ENCODE measurements at regions not wholly inside any gene's neighbourhood (a gene's known extent, or its start where the extent isn't known, plus 50 kb on each side); places are given as distances from the start of the nearest gene placed in this dataset.

DNA sequence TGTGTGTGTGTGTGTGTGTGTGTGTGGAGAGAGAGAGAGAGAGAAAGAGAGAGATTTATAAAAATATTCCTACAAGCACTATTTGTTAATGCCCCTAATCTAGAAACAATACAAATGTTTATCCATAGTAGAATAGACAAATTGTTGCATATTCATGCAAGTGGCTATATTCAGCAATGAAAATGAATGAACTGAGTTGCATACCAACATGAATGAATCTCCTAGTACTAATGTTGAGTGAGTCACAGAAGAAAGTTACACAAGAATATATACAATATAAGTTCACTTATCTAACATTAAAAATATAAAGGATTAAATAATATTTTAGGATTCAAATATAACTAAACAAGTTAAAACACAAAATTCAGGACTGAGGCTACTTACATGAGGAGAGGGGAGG lies 456.8 kb upstream of the AMOT start:
- TF ChIP-seq, protein P1, sequence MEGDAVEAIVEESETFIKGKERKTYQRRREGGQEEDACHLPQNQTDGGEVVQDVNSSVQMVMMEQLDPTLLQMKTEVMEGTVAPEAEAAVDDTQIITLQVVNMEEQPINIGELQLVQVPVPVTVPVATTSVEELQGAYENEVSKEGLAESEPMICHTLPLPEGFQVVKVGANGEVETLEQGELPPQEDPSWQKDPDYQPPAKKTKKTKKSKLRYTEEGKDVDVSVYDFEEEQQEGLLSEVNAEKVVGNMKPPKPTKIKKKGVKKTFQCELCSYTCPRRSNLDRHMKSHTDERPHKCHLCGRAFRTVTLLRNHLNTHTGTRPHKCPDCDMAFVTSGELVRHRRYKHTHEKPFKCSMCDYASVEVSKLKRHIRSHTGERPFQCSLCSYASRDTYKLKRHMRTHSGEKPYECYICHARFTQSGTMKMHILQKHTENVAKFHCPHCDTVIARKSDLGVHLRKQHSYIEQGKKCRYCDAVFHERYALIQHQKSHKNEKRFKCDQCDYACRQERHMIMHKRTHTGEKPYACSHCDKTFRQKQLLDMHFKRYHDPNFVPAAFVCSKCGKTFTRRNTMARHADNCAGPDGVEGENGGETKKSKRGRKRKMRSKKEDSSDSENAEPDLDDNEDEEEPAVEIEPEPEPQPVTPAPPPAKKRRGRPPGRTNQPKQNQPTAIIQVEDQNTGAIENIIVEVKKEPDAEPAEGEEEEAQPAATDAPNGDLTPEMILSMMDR (IDR thresholded peaks at IDR 0.05): no peak

DNA sequence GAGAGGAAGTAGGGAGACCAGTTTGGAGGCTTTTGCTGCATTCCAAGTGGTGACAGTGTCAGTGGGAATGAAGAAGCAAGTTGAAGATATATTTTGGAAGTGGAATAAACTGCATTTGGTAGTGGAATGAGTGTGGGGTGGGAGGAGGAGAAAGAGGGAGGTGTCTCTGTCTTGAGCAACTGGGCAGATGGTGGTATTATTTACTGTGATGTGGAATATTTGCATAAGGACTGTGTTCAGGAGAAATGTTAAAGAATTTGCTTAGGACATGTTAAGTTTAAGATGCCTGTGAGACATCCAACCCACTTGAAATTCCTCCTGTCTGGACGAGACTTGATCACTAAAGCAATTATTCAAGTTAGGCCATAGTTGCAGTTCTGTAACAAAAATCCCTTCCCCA lies 448.9 kb upstream of the AMOT start:
- TF ChIP-seq, protein P1 (IDR thresholded peaks at IDR 0.05): no peak

DNA sequence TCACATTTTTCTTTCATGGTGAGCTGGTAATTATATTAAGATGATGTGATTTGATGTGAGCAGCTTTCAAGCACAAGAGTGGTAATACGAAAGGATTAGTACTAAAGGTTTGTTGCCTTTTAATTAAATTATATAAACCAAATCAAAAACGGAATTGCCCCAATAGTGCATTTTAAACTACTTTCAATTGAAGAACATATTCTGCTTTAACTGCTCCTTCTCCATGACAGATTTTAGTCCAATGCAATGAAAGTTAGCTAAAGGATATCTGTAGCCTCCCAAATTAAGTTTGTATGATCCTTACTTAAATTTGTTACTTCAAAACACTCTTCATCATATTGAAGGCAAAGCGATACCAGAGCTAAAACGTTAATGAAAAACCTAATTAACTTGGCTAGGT lies 447.1 kb upstream of the AMOT start:
- TF ChIP-seq, protein P1 (IDR thresholded peaks at IDR 0.05): no peak

DNA sequence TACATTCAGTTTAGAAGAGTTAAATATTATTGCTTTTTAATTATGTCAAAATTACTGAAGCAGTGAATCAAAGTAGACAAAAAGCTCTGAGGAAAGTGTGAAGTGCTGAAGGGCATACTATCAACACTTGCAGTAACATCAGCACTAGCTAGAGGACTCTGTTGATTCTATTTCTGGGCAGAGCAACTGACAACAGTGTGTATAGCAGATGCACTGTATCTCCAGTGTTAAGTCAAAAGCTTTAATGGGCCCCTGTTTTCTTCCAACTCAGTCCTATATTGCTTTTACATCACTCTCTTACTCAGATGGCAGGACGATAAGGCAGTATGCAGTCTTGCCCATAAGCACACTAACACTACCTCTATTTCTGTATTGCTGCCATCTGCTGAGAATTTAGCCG lies 435.2 kb upstream of the AMOT start:
- TF ChIP-seq, protein P1 (IDR thresholded peaks at IDR 0.05): no peak

DNA sequence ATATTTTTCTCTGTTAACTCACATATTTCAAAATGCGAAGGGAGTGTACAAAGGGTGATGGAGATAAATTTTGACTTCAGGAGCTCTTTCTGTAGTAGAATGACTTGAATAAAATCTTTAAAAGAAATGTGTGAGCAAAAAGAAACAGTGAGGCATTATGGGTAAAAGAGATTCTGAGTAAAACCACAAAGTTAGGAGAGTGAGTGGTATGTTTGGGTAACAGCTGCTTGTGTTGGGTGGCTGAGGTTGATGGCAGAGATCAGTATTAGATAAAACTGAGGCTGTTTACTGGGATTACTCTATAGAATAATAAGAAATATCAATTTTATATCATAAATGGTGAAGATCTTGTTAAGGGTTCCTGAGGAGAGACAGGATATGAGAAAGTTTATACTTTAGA lies 434.2 kb upstream of the AMOT start:
- TF ChIP-seq, protein P1 (IDR thresholded peaks at IDR 0.05): no peak

DNA sequence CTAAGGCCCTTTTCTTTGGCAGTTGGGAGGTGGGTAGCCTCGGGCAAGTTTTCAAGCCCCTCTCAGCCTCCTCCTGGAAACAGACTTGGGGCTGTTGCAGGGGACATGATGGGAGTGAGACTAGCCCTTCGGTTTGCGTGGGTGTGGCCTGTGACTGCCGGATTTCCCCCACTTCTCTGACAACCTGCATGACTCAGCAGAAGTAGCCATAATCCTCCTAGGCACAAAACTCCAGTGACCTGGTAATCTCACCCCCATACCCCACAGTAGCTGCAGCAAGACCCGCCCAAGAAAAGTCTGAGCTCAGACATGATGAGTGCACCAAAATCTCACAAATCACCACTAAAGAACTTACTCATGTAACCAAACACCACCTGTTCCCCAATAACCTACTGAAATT lies 433.7 kb upstream of the AMOT start:
- TF ChIP-seq, protein P1 (IDR thresholded peaks at IDR 0.05): no peak

DNA sequence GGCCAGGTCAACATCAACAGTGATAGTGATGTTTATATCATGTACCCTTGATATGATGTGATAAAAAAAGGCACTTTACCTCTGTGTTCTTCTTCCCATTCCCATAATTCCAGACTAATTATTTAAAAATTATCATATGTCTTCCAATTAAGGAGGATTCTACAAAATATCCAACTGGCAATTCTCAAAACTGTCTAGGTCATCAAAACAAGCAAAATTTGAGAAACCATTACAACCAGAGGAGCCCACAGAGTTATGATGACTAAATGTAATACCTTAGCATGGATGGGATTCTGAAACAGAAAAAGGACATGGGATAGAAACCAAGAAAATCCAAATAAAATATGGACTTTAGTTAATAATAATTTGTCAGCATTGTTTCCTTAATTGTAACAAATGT lies 428.6 kb upstream of the AMOT start:
- TF ChIP-seq, protein P1 (IDR thresholded peaks at IDR 0.05): no peak

DNA sequence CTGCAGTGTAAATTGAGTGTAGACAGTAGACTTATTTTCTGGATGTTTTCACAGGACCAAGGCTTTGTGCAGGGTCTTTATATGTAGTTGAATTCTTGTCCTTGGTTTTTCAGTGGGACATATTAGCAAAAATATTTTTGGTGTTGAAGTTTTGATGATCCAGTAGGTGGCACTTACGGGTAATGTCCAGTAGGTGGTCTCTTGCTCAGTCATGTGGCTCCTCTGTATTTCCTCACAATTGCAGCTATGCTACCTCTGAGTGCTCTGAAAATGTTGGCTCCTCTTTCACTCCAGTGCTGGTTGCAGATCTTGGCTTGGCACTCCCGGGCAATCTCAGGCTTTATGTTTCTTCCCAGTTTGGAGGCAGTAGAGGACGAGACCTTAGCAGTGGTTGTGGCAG lies 419.8 kb upstream of the AMOT start:
- TF ChIP-seq, protein P1 (IDR thresholded peaks at IDR 0.05): peak; percentile 18; the same call in 1 of the 2 replicates
